Ovary (tissue), 7 donors: ENCODE measurements at regions not wholly inside any gene's neighbourhood (a gene's known extent, or its start where the extent isn't known, plus 50 kb on each side); places are given as distances from the start of the nearest gene placed in this dataset.

Source experiments
- DNase-seq, 5 donors: peaks; one replicate each; pipeline ENCODE4 v3.0.0-alpha.2; 2019 to 2020
- H3K27ac ChIP-seq, 2 donors: fragments of 200-600 bp; one replicate each; pipeline versions ENCODE4 v1.5.1 to v1.8.0; 2019 to 2022
- H3K27me3 ChIP-seq: fragments of 200-600 bp; one replicate; pipeline ENCODE4 v1.8.0; 2022
- H3K36me3 ChIP-seq: fragments of 200-600 bp; sonication (generic); one replicate; pipeline ENCODE4 v1.5.1; 2019
- H3K4me1 ChIP-seq: one replicate; pipeline ENCODE4 v1.8.1; 2013; ENCODE audit warnings: mild to moderate bottlenecking, moderate library complexity; ENCODE audit not compliant: insufficient read depth
- H3K4me3 ChIP-seq: fragments of 200-600 bp; sonication (generic); one replicate; pipeline ENCODE4 v1.5.1; 2017
- H3K9me3 ChIP-seq, 2 donors: fragments of 200-600 bp in 1 of 2; sonication (generic) in 1 of 2; one replicate each; pipeline versions ENCODE4 v1.5.1 to v1.8.1; 2013 to 2019; ENCODE audit warnings: mild to moderate bottlenecking in 1 of 2, moderate library complexity in 1 of 2
- CTCF ChIP-seq, 3 donors: fragments of 450-650 bp in 2 of 3; fragments of 200-600 bp in 1 of 3; IDR thresholded peaks; one replicate each; pipeline versions ENCODE4 v1.5.1 to v1.8.0; 2016 to 2022; ENCODE audit warnings: antibody characterized with exemption in 3 of 3, mild to moderate bottlenecking in 1 of 3
- EP300 ChIP-seq: sonication (generic); formaldehyde crosslinking; IDR thresholded peaks from one replicate; pipeline ENCODE4 v1.6.1; 2017; ENCODE audit warnings: antibody characterized with exemption
- POLR2A ChIP-seq: fragments of 450-650 bp; IDR thresholded peaks from one replicate; pipeline ENCODE4 v1.6.1; 2017; ENCODE audit warnings: antibody characterized with exemption, mild to moderate bottlenecking, moderate library complexity
- WGBS, 3 donors: extraction: QIAGEN DNeasy Blood & Tissue Kit in 1 of 3; methylation state at CpG; one replicate each; pipeline versions ENCODE4 v1.1.5 to v1.1.7; 2013 to 2017; 5-methylcytosine and 5-hydroxymethylcytosine counted together
- intact Hi-C, 4 donors: fragments of 100-400 bp; cut with DNase I; formaldehyde crosslinking; loops; one replicate each; pipeline versions ENCODE4 v1.11.0 to v1.15.1; 2022 to 2023
- donor health status: DM: no; HTN: no; CAD: no; lungs with moderate emphysema.
- donor health status: DM: no; HTN: no; CAD: no.
- donor health status: Bipolar disorder and iron deficiency.
- donor health status: DM: no; HTN: no; CAD: no.
- donor health status: DM: yes; HTN: yes; CAD: no.

GRCh38 chr2:56040834-56041233 lies 117.3 kb upstream of the EFEMP1 start:
- H3K27ac ChIP-seq = no peak overlapping the region
- H3K36me3 ChIP-seq = no peaks in the 10 kb centered on the region
- no peaks in the 10 kb centered on the region for H3K9me3 ChIP-seq
- H3K4me1 ChIP-seq = no peaks in the 10 kb centered on the region
- H3K27me3 ChIP-seq = no peaks in the 10 kb centered on the region
- TF ChIP-seq EP300 (no peak), CTCF (IDR thresholded peaks at IDR 0.05) (no peak), POLR2A (no peak)
- no peak for DNase-seq
- intact Hi-C loops = no loop called here
- no peak overlapping the region for H3K4me3 ChIP-seq

GRCh38 chr2:56047136-56047535 lies 123.6 kb upstream of the EFEMP1 start:
- no peak for DNase-seq
- TF ChIP-seq EP300 (no peak), POLR2A (no peak), CTCF (IDR thresholded peaks at IDR 0.05) (no peak)
- Histone ChIP-seq H3K27ac (no peak overlapping the region), H3K9me3 (no peaks in the 10 kb centered on the region), H3K4me1 (no peaks in the 10 kb centered on the region), H3K27me3 (no peaks in the 10 kb centered on the region), H3K36me3 (no peaks in the 10 kb centered on the region), H3K4me3 (no peak overlapping the region)
- intact Hi-C loops = no loop called here
- 32 to 35% (median 33%) methylated on average over 3 of the region's 3 CpGs for WGBS, 3 donors

- TF ChIP-seq POLR2A (no peak), CTCF (IDR thresholded peaks at IDR 0.05) (no peak), EP300 (no peak)
- 62 to 65% (median 62%) methylated on average over 10 of the region's 10 CpGs for WGBS, 3 donors
- H3K4me3 ChIP-seq = no peak overlapping the region
Measured at GRCh38 chr2:56049233-56049845, 125.8 kb upstream of the EFEMP1 start.

GRCh38 chr2:56053679-56054078 lies 130.1 kb upstream of the EFEMP1 start:
- no peaks in the 10 kb centered on the region for H3K4me1 ChIP-seq
- no peak overlapping the region for H3K4me3 ChIP-seq
- H3K27me3 ChIP-seq = no peaks in the 10 kb centered on the region
- intact Hi-C loops = no loop called here
- H3K27ac ChIP-seq = no peak overlapping the region
- TF ChIP-seq POLR2A (no peak), CTCF (IDR thresholded peaks at IDR 0.05) (no peak), EP300 (no peak)
- no peaks in the 10 kb centered on the region for H3K36me3 ChIP-seq
- DNase-seq = no peak
- H3K9me3 ChIP-seq = no peaks in the 10 kb centered on the region
- WGBS, 3 donors = 28 to 38% (median 33%) methylated on average over 3 of the region's 3 CpGs

More at GRCh38 chr2:56049233-56049845, 125.8 kb upstream of the EFEMP1 start:
- no peak for DNase-seq
- Histone ChIP-seq H3K4me1 (no peaks in the 10 kb centered on the region), H3K27me3 (no peaks in the 10 kb centered on the region), H3K36me3 (no peaks in the 10 kb centered on the region), H3K27ac (no peak overlapping the region), H3K9me3 (no peaks in the 10 kb centered on the region)
- intact Hi-C loops = no loop called here
